ENCODE measurements at regions not wholly inside any gene's neighbourhood (a gene's known extent, or its start where the extent isn't known, plus 50 kb on each side); places are given as distances from the start of the nearest gene placed in this dataset.
"Not testable (repeated sequence)": the region's sequence is repeated elsewhere in the genome, so short reads cannot be mapped to it uniquely, and the experiment has no call there.

GRCh38 chr2:131780446-131780845 lies 252.8 kb downstream of the CCDC74A start:
- H3K27me3 Mint-ChIP-seq (ENCODE audit: low read depth), result peaks cover 14% of the 10 kb centered on the region
- not testable (repeated sequence) for H3K36me3 Mint-ChIP-seq (ENCODE audit: insufficient read depth); ATAC-seq; H3K4me1 Mint-ChIP-seq (ENCODE audit: low read depth); H3K4me3 Mint-ChIP-seq; H3K9me3 Mint-ChIP-seq; DNase-seq

GRCh38 chr2:131801210-131801744 lies 273.6 kb downstream of the CCDC74A start:
- H3K36me3 Mint-ChIP-seq (ENCODE audit: insufficient read depth), result no peaks in the 10 kb centered on the region
- no peak overlapping the region for H3K4me3 Mint-ChIP-seq
- ATAC-seq (no peak), DNase-seq (no peak)
- peaks cover 5% of the 10 kb centered on the region for H3K4me1 Mint-ChIP-seq (ENCODE audit: low read depth)
- H3K27me3 Mint-ChIP-seq (ENCODE audit: low read depth), result peaks cover 10% of the 10 kb centered on the region
- no peaks in the 10 kb centered on the region for H3K9me3 Mint-ChIP-seq

- ATAC-seq, result peak; percentile 93 to 95
- not testable (repeated sequence) for H3K9me3 Mint-ChIP-seq; H3K36me3 Mint-ChIP-seq (ENCODE audit: insufficient read depth); H3K4me1 Mint-ChIP-seq (ENCODE audit: low read depth)
- Mint-ChIP-seq H3K4me3 (peak overlapping the region; percentile 69), H3K27me3 (ENCODE audit: low read depth) (peaks cover 11% of the 10 kb centered on the region)
- peak; percentile 68 for DNase-seq
Observed at GRCh38 chr2:131801745-131802350, 274.2 kb downstream of the CCDC74A start.

GRCh38 chr2:131802351-131802836 lies 274.7 kb downstream of the CCDC74A start:
- DNase-seq, result peak; percentile 31
- peak; percentile 77 to 81 for ATAC-seq
- H3K4me3 Mint-ChIP-seq, result peak overlapping the region; percentile 69
- H3K36me3 Mint-ChIP-seq (ENCODE audit: insufficient read depth); H3K9me3 Mint-ChIP-seq; H3K4me1 Mint-ChIP-seq (ENCODE audit: low read depth): not testable (repeated sequence)
- H3K27me3 Mint-ChIP-seq (ENCODE audit: low read depth), result peaks cover 13% of the 10 kb centered on the region

GRCh38 chr2:131803237-131803636 lies 275.5 kb downstream of the CCDC74A start:
- ATAC-seq; H3K36me3 Mint-ChIP-seq (ENCODE audit: insufficient read depth); H3K9me3 Mint-ChIP-seq; H3K4me3 Mint-ChIP-seq; H3K4me1 Mint-ChIP-seq (ENCODE audit: low read depth); DNase-seq: not testable (repeated sequence)
- peaks cover 17% of the 10 kb centered on the region for H3K27me3 Mint-ChIP-seq (ENCODE audit: low read depth)

- H3K4me1 Mint-ChIP-seq (ENCODE audit: low read depth); H3K4me3 Mint-ChIP-seq; H3K9me3 Mint-ChIP-seq; DNase-seq; ATAC-seq; H3K36me3 Mint-ChIP-seq (ENCODE audit: insufficient read depth); H3K27me3 Mint-ChIP-seq (ENCODE audit: low read depth): not testable (repeated sequence)
Observed at GRCh38 chr2:131812605-131813004, 284.9 kb downstream of the CCDC74A start.

- H3K36me3 Mint-ChIP-seq (ENCODE audit: insufficient read depth); H3K27me3 Mint-ChIP-seq (ENCODE audit: low read depth); H3K4me3 Mint-ChIP-seq; ATAC-seq; DNase-seq; H3K9me3 Mint-ChIP-seq; H3K4me1 Mint-ChIP-seq (ENCODE audit: low read depth): not testable (repeated sequence)
Observed at GRCh38 chr2:131813378-131813777, 285.7 kb downstream of the CCDC74A start.

GRCh38 chr2:131818267-131818973 lies 290.7 kb downstream of the CCDC74A start:
- H3K4me1 Mint-ChIP-seq (ENCODE audit: low read depth); H3K27me3 Mint-ChIP-seq (ENCODE audit: low read depth); H3K9me3 Mint-ChIP-seq; DNase-seq; H3K4me3 Mint-ChIP-seq; ATAC-seq; H3K36me3 Mint-ChIP-seq (ENCODE audit: insufficient read depth): not testable (repeated sequence)

- not testable (repeated sequence) for H3K27me3 Mint-ChIP-seq (ENCODE audit: low read depth); DNase-seq; ATAC-seq; H3K4me3 Mint-ChIP-seq; H3K36me3 Mint-ChIP-seq (ENCODE audit: insufficient read depth); H3K4me1 Mint-ChIP-seq (ENCODE audit: low read depth); H3K9me3 Mint-ChIP-seq
Observed at GRCh38 chr2:131822237-131822721, 294.6 kb downstream of the CCDC74A start.

- not testable (repeated sequence) for H3K36me3 Mint-ChIP-seq (ENCODE audit: insufficient read depth); H3K9me3 Mint-ChIP-seq; H3K4me1 Mint-ChIP-seq (ENCODE audit: low read depth); ATAC-seq; H3K27me3 Mint-ChIP-seq (ENCODE audit: low read depth); H3K4me3 Mint-ChIP-seq; DNase-seq
Observed at GRCh38 chr2:131823058-131823457, 295.4 kb downstream of the CCDC74A start.

- DNase-seq; H3K27me3 Mint-ChIP-seq (ENCODE audit: low read depth); H3K4me3 Mint-ChIP-seq; H3K36me3 Mint-ChIP-seq (ENCODE audit: insufficient read depth); H3K4me1 Mint-ChIP-seq (ENCODE audit: low read depth); H3K9me3 Mint-ChIP-seq; ATAC-seq: not testable (repeated sequence)
Observed at GRCh38 chr2:131824986-131825385, 297.3 kb downstream of the CCDC74A start.

- Mint-ChIP-seq H3K4me1 (ENCODE audit: low read depth) (no peaks in the 10 kb centered on the region), H3K36me3 (ENCODE audit: insufficient read depth) (no peaks in the 10 kb centered on the region), H3K27me3 (ENCODE audit: low read depth) (peaks cover 2% of the 10 kb centered on the region), H3K9me3 (no peaks in the 10 kb centered on the region), H3K4me3 (no peak overlapping the region)
- ATAC-seq (no peak), DNase-seq (no peak)
Observed at GRCh38 chr2:131827481-131828163, 299.9 kb downstream of the CCDC74A start.

- DNase-seq, result no peak
- Mint-ChIP-seq H3K4me3 (no peak overlapping the region), H3K36me3 (ENCODE audit: insufficient read depth) (no peaks in the 10 kb centered on the region), H3K27me3 (ENCODE audit: low read depth) (peaks cover 2% of the 10 kb centered on the region), H3K9me3 (no peaks in the 10 kb centered on the region), H3K4me1 (ENCODE audit: low read depth) (no peaks in the 10 kb centered on the region)
- no peak for ATAC-seq
Observed at GRCh38 chr2:131828164-131828561, 300.5 kb downstream of the CCDC74A start.

GRCh38 chr2:131828633-131829455 lies 301.2 kb downstream of the CCDC74A start:
- H3K4me3 Mint-ChIP-seq; ATAC-seq; H3K4me1 Mint-ChIP-seq (ENCODE audit: low read depth); H3K27me3 Mint-ChIP-seq (ENCODE audit: low read depth); DNase-seq; H3K9me3 Mint-ChIP-seq; H3K36me3 Mint-ChIP-seq (ENCODE audit: insufficient read depth): not testable (repeated sequence)
